GM18511 (cell line): ENCODE measurements at regions not wholly inside any gene's neighbourhood (a gene's known extent, or its start where the extent isn't known, plus 50 kb on each side); places are given as distances from the start of the nearest gene placed in this dataset.
"Not testable (repeated sequence)": the region's sequence is repeated elsewhere in the genome, so short reads cannot be mapped to it uniquely, and the experiment has no call there.

ENCODE experiments used
- ATAC-seq: cut with Tn5 transposase; IDR thresholded peaks from one replicate; pipeline ENCODE4 v1.9.1; 2021; ENCODE audit warnings: mild to moderate bottlenecking, moderate library complexity; ENCODE audit not compliant: unreplicated experiment

DNA sequence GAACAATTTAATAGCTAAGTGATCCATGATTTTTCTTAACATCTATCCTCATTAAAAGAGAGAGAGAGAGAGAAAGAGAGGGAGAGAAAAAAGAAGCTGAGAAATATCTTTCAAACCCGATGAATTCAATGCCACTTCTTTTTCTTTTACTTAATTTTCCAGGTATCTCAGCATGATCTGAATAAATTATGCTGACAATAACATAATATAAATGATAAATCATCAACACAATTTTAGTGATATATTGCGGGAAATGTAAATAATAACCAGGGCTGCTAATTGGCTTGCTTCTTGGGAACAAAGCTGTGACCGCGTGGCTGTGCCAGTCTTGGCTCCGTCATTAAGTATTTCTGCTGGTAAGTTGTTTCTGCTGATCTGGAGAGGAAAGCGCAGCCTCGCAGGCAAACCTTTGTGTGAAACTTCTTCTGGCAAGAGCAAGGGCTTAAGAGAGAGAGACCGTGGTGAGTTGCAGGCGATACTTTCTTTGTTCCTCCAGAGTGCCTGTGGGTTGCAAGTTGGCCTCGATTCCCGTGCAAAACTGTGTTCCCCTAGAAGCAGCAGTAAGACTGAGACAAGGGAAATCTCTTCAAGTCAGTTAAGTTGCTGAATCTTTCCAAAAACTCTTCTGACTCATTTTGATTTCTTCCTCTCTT lies 489.1 kb upstream of the TSHZ3 start:
- no peak for ATAC-seq

- ATAC-seq = no peak
Measured at GRCh38 chr19:31840371-31840770, 491.1 kb upstream of the TSHZ3 start.

DNA sequence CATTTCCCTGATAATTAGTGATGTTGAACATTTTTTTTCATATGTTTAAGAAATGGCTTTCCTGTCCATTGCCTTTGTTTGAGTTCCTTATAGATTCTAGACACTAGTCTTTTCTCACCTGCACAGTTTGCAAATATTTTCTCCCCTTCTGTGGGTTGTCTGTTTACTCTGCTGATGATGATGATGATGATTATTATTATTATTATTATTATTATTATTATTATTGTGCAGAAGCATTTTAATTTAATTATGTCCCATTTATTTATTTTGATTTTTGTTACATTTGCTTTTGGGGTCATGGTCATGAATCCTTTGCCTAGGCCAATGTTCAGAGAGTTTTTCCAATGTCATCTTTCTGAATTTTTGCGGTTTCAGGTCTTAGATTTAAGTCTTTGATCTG lies 492.5 kb upstream of the TSHZ3 start:
- ATAC-seq = no peak

DNA sequence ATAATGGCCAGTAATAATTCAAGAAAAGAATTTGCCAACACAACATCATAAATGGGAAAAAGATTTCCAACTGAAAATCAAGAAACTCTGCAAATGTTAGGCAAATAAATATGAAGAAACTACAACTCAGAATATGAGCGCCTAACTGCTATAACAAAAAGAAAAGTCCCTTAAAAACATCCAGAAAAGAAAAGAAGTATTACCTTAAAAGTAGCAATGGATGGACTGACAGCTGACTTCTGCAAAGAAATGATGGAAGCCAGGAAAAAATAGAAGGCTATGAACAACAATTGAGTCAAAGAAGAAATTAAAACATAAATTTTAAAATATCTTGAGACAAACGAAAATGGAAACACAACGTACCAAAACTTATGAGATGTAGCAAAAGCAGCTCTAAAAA lies 482.3 kb upstream of the ZNF507 start:
- ATAC-seq = no peak

DNA sequence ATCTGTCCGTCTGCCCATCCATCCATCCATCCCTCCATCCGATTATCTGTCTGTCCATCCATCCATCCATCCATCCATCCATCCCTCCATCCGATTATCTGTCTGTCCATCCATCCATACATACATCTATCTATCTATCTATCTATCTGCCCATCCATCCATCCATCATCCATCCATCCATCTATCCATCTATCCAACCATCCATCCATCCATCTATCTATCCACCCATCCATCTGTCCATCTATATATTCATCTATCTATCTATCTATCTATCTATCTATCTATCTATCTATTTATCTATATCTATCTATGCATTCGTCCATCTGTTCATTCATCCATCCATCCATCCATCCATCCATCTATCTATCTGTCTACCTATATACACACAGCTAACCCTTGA lies 471.1 kb upstream of the ZNF507 start:
- ATAC-seq = no peak

- no peak for ATAC-seq
Measured at GRCh38 chr19:31875591-31875990, 469.8 kb upstream of the ZNF507 start.

DNA sequence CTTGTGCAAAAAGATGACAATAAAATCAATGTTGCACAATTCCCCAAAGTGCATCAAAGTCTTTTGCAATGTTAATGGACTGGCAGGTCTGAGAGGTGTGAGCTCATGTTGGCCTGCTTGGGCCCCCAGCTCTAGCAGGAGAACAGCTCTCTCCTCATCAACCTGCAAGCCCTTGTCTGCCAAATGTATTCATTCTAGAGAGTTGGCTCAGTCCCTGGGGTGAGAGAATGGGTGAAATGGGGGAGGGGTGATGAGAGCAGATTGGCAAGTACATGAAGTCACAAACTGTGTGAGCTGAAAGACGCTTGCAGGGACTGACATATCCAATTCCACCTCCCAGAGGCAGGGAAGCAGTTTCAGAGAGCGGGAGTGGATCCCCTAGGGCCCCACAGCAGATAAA lies 465.1 kb upstream of the ZNF507 start:
- ATAC-seq = no peak

- ATAC-seq = no peak
Measured at GRCh38 chr19:31881988-31882387, 463.4 kb upstream of the ZNF507 start.

GRCh38 chr19:31882709-31883108 lies 462.7 kb upstream of the ZNF507 start:
- ATAC-seq = no peak

GRCh38 chr19:31883296-31883990 lies 462.0 kb upstream of the ZNF507 start:
- ATAC-seq = no peak

GRCh38 chr19:31885280-31885853 lies 460.0 kb upstream of the ZNF507 start:
- ATAC-seq = no peak

GRCh38 chr19:31890230-31890629 lies 455.2 kb upstream of the ZNF507 start:
- no peak for ATAC-seq

DNA sequence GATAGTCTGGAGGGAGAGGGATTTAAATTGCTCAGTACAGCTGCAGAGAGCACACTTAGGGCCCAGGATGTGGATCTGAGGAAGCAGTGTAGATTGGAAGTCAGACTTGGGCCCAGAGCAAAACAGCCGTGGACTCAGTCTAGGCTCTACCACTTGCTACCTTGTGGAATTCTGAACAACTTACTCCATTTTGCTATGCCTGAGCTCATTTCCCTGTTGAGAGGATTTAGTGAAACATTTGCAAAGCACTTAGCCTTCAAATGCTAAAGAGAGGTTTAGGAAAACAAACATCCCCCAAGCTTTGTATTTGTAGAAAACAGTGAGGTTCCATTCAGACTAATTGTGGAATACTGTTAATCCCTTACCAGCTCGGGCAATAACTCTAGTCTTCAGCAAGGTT lies 453.4 kb upstream of the ZNF507 start:
- ATAC-seq = no peak

DNA sequence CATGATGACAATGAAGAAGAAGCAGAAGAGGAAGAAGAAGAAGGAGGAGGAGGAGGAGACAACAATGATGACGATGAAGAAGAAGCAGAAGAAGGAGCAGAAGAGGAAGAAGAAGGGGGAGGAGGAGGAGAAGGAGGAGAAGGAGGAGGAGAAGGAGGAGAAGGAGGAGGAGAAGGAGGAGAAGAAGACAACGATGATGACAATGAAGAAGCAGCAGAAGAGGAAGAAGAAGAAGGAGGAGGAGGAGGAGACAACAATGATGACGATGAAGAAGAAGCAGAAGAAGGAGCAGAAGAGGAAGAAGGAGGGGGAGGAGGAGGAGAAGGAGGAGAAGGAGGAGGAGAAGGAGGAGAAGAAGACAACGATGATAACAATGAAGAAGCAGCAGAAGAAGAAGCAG lies 451.9 kb upstream of the ZNF507 start:
- not testable (repeated sequence) for ATAC-seq

GRCh38 chr19:31894451-31894850 lies 451.0 kb upstream of the ZNF507 start:
- no peak for ATAC-seq

DNA sequence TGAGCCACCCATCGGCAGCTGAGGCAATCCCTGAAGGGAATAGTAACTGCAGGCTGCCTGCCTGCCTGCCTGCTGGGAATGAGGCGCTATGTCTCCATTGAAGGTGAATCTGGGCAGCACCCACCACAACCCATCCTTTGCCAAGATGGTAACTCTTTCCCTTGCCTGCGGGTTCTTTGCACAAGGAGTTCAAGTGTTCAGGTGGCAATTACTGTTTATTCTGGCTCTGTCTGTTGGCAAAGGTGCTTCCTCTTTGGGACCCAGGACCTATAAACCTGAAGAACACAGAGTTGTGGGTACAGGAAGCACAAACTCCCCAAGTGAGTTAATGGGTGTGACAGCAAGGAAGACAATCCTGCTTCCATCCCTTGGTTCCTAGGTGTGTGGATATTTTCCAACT lies 448.1 kb upstream of the ZNF507 start:
- ATAC-seq = no peak

DNA sequence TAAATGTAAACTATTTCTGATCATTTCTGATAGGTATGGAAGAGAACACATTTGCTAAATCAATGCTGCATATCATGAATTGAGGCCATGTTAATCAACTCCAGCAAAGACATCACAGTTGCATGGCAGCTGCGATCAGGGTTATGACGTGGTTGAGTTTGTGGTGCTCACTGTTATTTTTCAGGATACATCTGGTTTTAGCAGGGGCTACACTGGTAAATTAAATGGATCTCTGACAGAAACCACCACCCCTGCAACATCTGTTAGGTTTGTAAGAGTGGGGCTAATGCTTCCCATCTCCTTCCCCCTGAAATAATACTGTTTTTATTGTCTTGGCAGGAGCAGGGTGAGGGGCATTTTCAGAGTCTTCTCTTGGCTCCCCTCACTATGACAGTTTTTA lies 444.4 kb upstream of the ZNF507 start:
- no peak for ATAC-seq

DNA sequence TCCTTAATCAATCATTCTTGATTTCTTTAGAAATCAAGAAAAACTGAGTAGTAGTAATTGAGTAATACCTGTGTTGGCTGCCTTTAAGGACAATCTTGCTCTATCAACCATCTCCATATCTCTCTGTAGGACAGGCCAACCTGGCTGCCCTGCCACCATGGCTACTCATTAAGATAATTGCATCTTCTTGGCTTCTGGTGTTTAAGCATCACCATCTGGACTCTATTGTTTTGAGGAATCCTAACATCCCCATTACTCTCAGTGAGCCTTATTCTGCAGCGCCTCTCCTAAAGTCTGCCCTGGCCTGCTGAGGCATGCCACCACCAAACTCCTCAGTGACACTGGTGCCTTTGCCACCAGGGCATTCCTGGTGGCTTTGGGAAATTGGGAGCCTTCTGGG lies 442.6 kb upstream of the ZNF507 start:
- ATAC-seq = no peak

DNA sequence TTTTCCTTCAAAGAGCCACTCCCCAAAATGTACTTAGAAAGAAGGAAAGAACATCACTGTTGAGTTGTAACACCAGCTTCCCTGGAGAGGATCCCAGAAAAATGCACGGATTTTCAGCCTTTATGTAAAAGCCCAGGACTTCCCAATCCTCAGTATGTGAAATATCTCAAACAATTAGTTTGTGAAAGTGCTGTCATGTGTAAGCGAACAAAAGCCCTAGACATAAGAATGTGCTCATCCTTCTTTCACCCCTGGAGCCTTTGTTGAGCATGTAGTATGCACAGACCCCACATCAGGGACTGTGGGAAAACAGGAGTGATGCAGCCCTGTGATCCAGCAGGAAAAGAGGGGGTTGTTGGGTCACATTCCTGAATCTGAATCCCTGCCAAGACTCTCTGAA lies 441.4 kb upstream of the ZNF507 start:
- ATAC-seq = no peak

DNA sequence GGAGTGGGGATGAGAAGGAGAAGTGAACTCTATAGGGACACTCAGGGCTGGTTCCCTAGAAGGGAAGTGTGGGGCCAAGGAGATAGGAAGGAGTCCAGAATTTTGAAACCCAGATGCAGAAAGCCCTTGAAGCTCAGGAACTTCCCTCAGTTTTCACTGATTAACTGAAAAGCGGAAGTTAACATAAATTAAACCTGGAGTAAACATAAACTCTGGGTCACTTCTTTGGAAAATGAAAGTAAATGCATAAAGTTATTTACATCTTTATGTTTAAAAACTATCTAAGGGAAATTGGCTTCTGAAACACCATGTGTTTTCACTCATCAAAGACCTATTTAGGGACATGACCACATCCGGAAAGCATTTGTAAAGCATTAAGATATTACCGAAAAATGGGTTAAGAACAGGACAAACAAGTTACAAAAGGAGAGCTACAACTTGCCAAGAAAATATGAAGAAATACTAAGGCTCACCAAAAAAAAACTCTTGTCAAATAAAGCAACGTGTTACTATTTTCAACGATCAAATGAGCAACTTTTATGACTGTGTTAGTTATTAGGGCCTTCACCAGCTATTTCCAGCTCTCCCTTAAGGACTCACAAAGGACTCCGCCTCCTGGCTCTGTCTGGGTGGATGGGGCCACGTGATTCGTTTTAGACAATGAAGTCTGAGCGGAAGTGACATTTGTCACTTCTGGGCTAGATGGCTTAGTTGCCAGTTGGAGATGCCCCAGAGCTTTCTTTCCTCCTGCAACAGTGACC lies 439.1 kb upstream of the ZNF507 start:
- no peak for ATAC-seq

GRCh38 chr19:31907661-31908060 lies 437.7 kb upstream of the ZNF507 start:
- ATAC-seq = no peak

DNA sequence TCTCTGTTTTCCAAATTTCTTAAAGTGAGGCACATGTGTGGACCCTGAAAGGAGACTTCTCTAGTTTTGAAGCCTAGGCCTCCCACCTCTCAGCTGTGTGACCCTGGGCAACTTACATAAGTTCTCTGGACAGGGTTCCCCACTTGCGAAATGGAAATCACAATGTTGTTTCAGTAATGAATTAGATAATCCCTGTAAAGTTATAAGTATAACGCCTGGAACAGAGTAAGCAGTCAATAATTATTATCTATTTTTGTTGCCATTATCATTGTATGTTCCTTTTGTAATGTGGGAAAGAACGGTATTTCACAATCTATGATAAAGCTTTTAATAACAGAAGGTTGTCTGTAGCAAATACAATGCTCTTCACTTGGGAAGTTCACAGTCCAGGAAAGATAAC lies 437.3 kb upstream of the ZNF507 start:
- ATAC-seq = no peak
